ENCODE measurements at regions not wholly inside any gene's neighbourhood (a gene's known extent, or its start where the extent isn't known, plus 50 kb on each side); places are given as distances from the start of the nearest gene placed in this dataset.

GRCh38 chr14:53571641-53572328 is 384.8 kb downstream of the BMP4 start:
- no peaks in the 10 kb centered on the region for H3K27me3 ChIP-seq (ENCODE audit: control insufficient read depth, insufficient read depth, low read length)
- H3K27ac ChIP-seq (ENCODE audit: low read depth, low read length) = peak overlapping the region; percentile 52
- H3K4me3 ChIP-seq (ENCODE audit: low read depth, low read length) = no peak overlapping the region
- H3K9me3 ChIP-seq (ENCODE audit: control insufficient read depth, insufficient read depth, low read length) = no peaks in the 10 kb centered on the region
- no peak for TF ChIP-seq CTCF (IDR thresholded peaks at IDR 0.05; ENCODE audit: low read depth, low read length)
- DNase-seq (ENCODE audit: low read depth, low spot score) = peak; percentile 10
- POLR2A ChIA-PET = interaction anchor here (1.0 kb wide), 1 partner anchor 33 kb away, joined by 7 read pairs; no protein-coding TSS in a partner anchor
- CTCF ChIA-PET = interaction anchor here (0.6 to 1.2 kb wide), 5 partner anchors 32 to 1559 kb away, joined by 3 to 4 read pairs (median 3); no protein-coding TSS in a partner anchor

- ChIA-PET CTCF (interaction anchor here (1.0 to 2.3 kb wide), 2 partner anchors 31 to 158 kb away, joined by 3 to 14 read pairs; no protein-coding TSS in a partner anchor), POLR2A (no interaction called here)
- Histone ChIP-seq H3K27me3 (ENCODE audit: control insufficient read depth, insufficient read depth, low read length) (no peaks in the 10 kb centered on the region), H3K9me3 (ENCODE audit: control insufficient read depth, insufficient read depth, low read length) (no peaks in the 10 kb centered on the region), H3K27ac (ENCODE audit: low read depth, low read length) (no peak overlapping the region), H3K4me3 (ENCODE audit: low read depth, low read length) (no peak overlapping the region)
- no peak for DNase-seq (ENCODE audit: low read depth, low spot score)
- no peak for TF ChIP-seq CTCF (IDR thresholded peaks at IDR 0.05; ENCODE audit: low read depth, low read length)
Observed at GRCh38 chr14:53570411-53571387, 385.9 kb downstream of the BMP4 start.

GRCh38 chr14:53569446-53569845 is 387.2 kb downstream of the BMP4 start:
- DNase-seq (ENCODE audit: low read depth, low spot score) = no peak
- POLR2A ChIA-PET = no interaction called here

GRCh38 chr14:53567236-53567780 is 389.3 kb downstream of the BMP4 start:
- POLR2A ChIA-PET = no interaction called here

More at GRCh38 chr14:53569446-53569845, 387.2 kb downstream of the BMP4 start:
- Histone ChIP-seq H3K4me3 (ENCODE audit: low read depth, low read length) (no peak overlapping the region), H3K27ac (ENCODE audit: low read depth, low read length) (no peak overlapping the region), H3K9me3 (ENCODE audit: control insufficient read depth, insufficient read depth, low read length) (no peaks in the 10 kb centered on the region), H3K27me3 (ENCODE audit: control insufficient read depth, insufficient read depth, low read length) (no peaks in the 10 kb centered on the region)
- CTCF ChIA-PET = interaction anchor here (0.7 to 2.3 kb wide), 2 partner anchors 30 to 96 kb away, joined by 3 to 14 read pairs; no protein-coding TSS in a partner anchor
- TF ChIP-seq CTCF (IDR thresholded peaks at IDR 0.05; ENCODE audit: low read depth, low read length) = no peak

More at GRCh38 chr14:53567236-53567780, 389.3 kb downstream of the BMP4 start:
- Histone ChIP-seq H3K27ac (ENCODE audit: low read depth, low read length) (no peak overlapping the region), H3K27me3 (ENCODE audit: control insufficient read depth, insufficient read depth, low read length) (no peaks in the 10 kb centered on the region), H3K4me3 (ENCODE audit: low read depth, low read length) (no peak overlapping the region), H3K9me3 (ENCODE audit: control insufficient read depth, insufficient read depth, low read length) (no peaks in the 10 kb centered on the region)
- DNase-seq (ENCODE audit: low read depth, low spot score) = no peak
- CTCF ChIA-PET = interaction anchor here (1.6 kb wide), 1 partner anchor 781 kb away, joined by 3 read pairs; no protein-coding TSS in a partner anchor
- no peak for TF ChIP-seq CTCF (IDR thresholded peaks at IDR 0.05; ENCODE audit: low read depth, low read length)
